Stomach (tissue), 8 donors: ENCODE measurements at regions not wholly inside any gene's neighbourhood (a gene's known extent, or its start where the extent isn't known, plus 50 kb on each side); places are given as distances from the start of the nearest gene placed in this dataset.
"Not testable (repeated sequence)": the region's sequence is repeated elsewhere in the genome, so short reads cannot be mapped to it uniquely, and the experiment has no call there.

ENCODE experiments used
- DNase-seq, 2 donors: peaks; one replicate each; pipeline versions ENCODE4 v3.0.0 to v3.0.0-alpha.2; 2013 to 2019
- H3K27ac ChIP-seq, 5 donors: fragments of 200-600 bp in 4 of 5; sonication (generic) in 4 of 5; one replicate each; pipeline ENCODE4 v1.5.1; 2013 to 2019; ENCODE audit warnings: mild to moderate bottlenecking in 1 of 5, moderate library complexity in 1 of 5
- H3K27me3 ChIP-seq, 3 donors: fragments of 200-600 bp; sonication (generic); one replicate each; pipeline ENCODE4 v1.5.1; 2017 to 2019; ENCODE audit warnings: mixed run types in 1 of 3
- H3K36me3 ChIP-seq, 4 donors: fragments of 200-600 bp; sonication (generic); 1 replicate in 3 of 4; 2 replicates in 1 of 4; pipeline ENCODE4 v1.5.1; 2016 to 2019
- H3K4me1 ChIP-seq, 4 donors: fragments of 200-600 bp; sonication (generic); one replicate each; pipeline ENCODE4 v1.5.1; 2016 to 2019
- H3K4me3 ChIP-seq, 4 donors: fragments of 200-600 bp; sonication (generic) in 3 of 4; one replicate each; pipeline ENCODE4 v1.5.1; 2016 to 2019; ENCODE audit warnings: mild to moderate bottlenecking in 1 of 4
- H3K9me3 ChIP-seq, 4 donors: fragments of 200-600 bp; sonication (generic); one replicate each; pipeline ENCODE4 v1.5.1; 2016 to 2019
- CTCF ChIP-seq, 7 experiments: fragments of 450-650 bp in 4 of 7; fragments of 200-600 bp in 3 of 7; sonication (generic) in 3 of 7; IDR thresholded peaks; one replicate each; pipeline ENCODE4 v1.5.1; 2016 to 2019; ENCODE audit warnings: antibody characterized with exemption in 7 of 7, control low read depth in 2 of 7, mild to moderate bottlenecking in 1 of 7
- EP300 ChIP-seq: sonication (generic); formaldehyde crosslinking; IDR thresholded peaks from one replicate; pipeline ENCODE4 v1.6.1; 2017; ENCODE audit warnings: antibody characterized with exemption
- POLR2A ChIP-seq, 4 donors: fragments of 450-650 bp; IDR thresholded peaks; one replicate each; pipeline ENCODE4 v1.6.1; 2016; ENCODE audit warnings: antibody characterized with exemption in 4 of 4, control low read depth in 2 of 4, mild to moderate bottlenecking in 1 of 4, moderate library complexity in 1 of 4
- POLR2AphosphoS5 ChIP-seq, 3 donors: sonication (generic); formaldehyde crosslinking; IDR thresholded peaks; one replicate each; pipeline ENCODE4 v1.6.1; 2016; ENCODE audit warnings: antibody characterized with exemption in 3 of 3
- WGBS, 5 donors: extraction: QIAGEN DNeasy Blood & Tissue Kit in 3 of 5; methylation state at CpG; one replicate each; pipeline versions ENCODE4 v1.1.5 to v1.1.7; 2013 to 2018; 5-methylcytosine and 5-hydroxymethylcytosine counted together
- intact Hi-C: fragments of 100-400 bp; cut with DNase I; formaldehyde crosslinking; loops from one replicate; pipeline ENCODE4 v1.15.1; 2023; ENCODE audit warnings: low total_unique reads
- donor health status: healthy with polysubstance abuse.
- donor health status: Bipolar disorder and iron deficiency.
- donor health status: healthy.

GRCh38 chr5:159801303-159801702, 115.0 kb upstream of the ADRA1B start:
- Histone ChIP-seq H3K4me1 (no peaks in the 10 kb centered on the region), H3K9me3 (no peaks in the 10 kb centered on the region), H3K27me3 (no peaks in the 10 kb centered on the region), H3K4me3 (no peak overlapping the region), H3K27ac (no peak overlapping the region), H3K36me3 (no peaks in the 10 kb centered on the region)
- WGBS, 5 donors: 81 to 88% (median 87%) methylated on average over 8 of the region's 8 CpGs
- no peak for DNase-seq
- intact Hi-C loops: no loop called here
- TF ChIP-seq POLR2A (IDR thresholded peaks at IDR 0.05): no peak
- TF ChIP-seq EP300: no peak
- TF ChIP-seq POLR2AphosphoS5 (IDR thresholded peaks at IDR 0.05): no peak
- TF ChIP-seq CTCF (IDR thresholded peaks at IDR 0.05): no peak

- 62 to 78% (median 65%) methylated on average over 1 of the region's 1 CpG for WGBS, 5 donors
- Histone ChIP-seq H3K4me1 (no peaks in the 10 kb centered on the region), H3K27ac (no peak overlapping the region), H3K36me3 (no peaks in the 10 kb centered on the region), H3K4me3 (no peak overlapping the region), H3K27me3 (no peaks in the 10 kb centered on the region), H3K9me3 (peaks cover 0 to 6% (median 0%) of the 10 kb centered on the region in 4 donors)
- TF ChIP-seq CTCF (IDR thresholded peaks at IDR 0.05) (no peak), POLR2A (IDR thresholded peaks at IDR 0.05) (no peak), EP300 (no peak), POLR2AphosphoS5 (IDR thresholded peaks at IDR 0.05) (no peak)
- no peak for DNase-seq
- intact Hi-C loops: no loop called here
These were observed 113.6 kb upstream of the ADRA1B start for GRCh38 chr5:159802661-159803060.

- H3K27me3 ChIP-seq: no peaks in the 10 kb centered on the region
- H3K9me3 ChIP-seq: peaks cover 0 to 6% (median 0%) of the 10 kb centered on the region in 4 donors
- TF ChIP-seq CTCF (IDR thresholded peaks at IDR 0.05) (no peak), EP300 (no peak), POLR2A (IDR thresholded peaks at IDR 0.05) (no peak), POLR2AphosphoS5 (IDR thresholded peaks at IDR 0.05) (no peak)
- H3K27ac ChIP-seq: no peak overlapping the region
- DNase-seq: no peak
- H3K4me1 ChIP-seq: no peaks in the 10 kb centered on the region
- intact Hi-C loops: no loop called here
- no peaks in the 10 kb centered on the region for H3K36me3 ChIP-seq
- no peak overlapping the region for H3K4me3 ChIP-seq
- 81 to 97% (median 89%) methylated on average over 1 of the region's 1 CpG for WGBS, 5 donors
These were observed 112.2 kb upstream of the ADRA1B start for GRCh38 chr5:159804121-159804520.

GRCh38 chr5:159805021-159805420, 111.3 kb upstream of the ADRA1B start:
- H3K9me3 ChIP-seq: peaks cover 0 to 6% (median 0%) of the 10 kb centered on the region in 4 donors
- no peaks in the 10 kb centered on the region for H3K27me3 ChIP-seq
- no peaks in the 10 kb centered on the region for H3K36me3 ChIP-seq
- WGBS, 5 donors: 72 to 84% (median 83%) methylated on average over 2 of the region's 2 CpGs
- peak in 1 of 2 donors; percentile 36 for DNase-seq
- no peak overlapping the region for H3K4me3 ChIP-seq
- no peaks in the 10 kb centered on the region for H3K4me1 ChIP-seq
- TF ChIP-seq POLR2A (IDR thresholded peaks at IDR 0.05) (no peak), POLR2AphosphoS5 (IDR thresholded peaks at IDR 0.05) (no peak), CTCF (IDR thresholded peaks at IDR 0.05) (no peak), EP300 (no peak)
- H3K27ac ChIP-seq: no peak overlapping the region
- intact Hi-C loops: no loop called here

- H3K4me1 ChIP-seq, H3K9me3 ChIP-seq, H3K36me3 ChIP-seq, intact Hi-C loops, DNase-seq, H3K27ac ChIP-seq, H3K4me3 ChIP-seq, H3K27me3 ChIP-seq: not testable (repeated sequence)
- WGBS, 5 donors: 92 to 96% (median 95%) methylated on average over 3 of the region's 3 CpGs
These were observed 109.1 kb upstream of the ADRA1B start for GRCh38 chr5:159807135-159807534.
